CD14-positive monocyte (primary cell): ENCODE measurements at regions not wholly inside any gene's neighbourhood (a gene's known extent, or its start where the extent isn't known, plus 50 kb on each side); places are given as distances from the start of the nearest gene placed in this dataset.

Experiments used
- DNase-seq, 3 donors: peaks; one replicate each; pipeline ENCODE4 v3.0.0-alpha.2; 2011 to 2022
- H2AFZ ChIP-seq: 2 replicates; pipeline ENCODE4 v1.6.0; 2012; ENCODE audit warnings: mild to moderate bottlenecking, low read depth, low read length, inconsistent platforms; ENCODE audit not compliant: insufficient read depth, poor library complexity, severe bottlenecking
- H3K27ac ChIP-seq, 2 donors: 1 replicate in 1 of 2; 2 replicates in 1 of 2; pipeline ENCODE4 v1.5.1; 2012 to 2013; ENCODE audit warnings: low read length in 2 of 2, control low read depth in 1 of 2, inconsistent platforms in 1 of 2, low read depth in 1 of 2, mild to moderate bottlenecking in 1 of 2
- H3K27me3 ChIP-seq, 2 donors: one replicate each; pipeline versions ENCODE4 v1.6.0 to v1.6.1; 2011 to 2013; ENCODE audit warnings: low read length in 2 of 2; ENCODE audit not compliant: control insufficient read depth in 2 of 2, insufficient read depth in 2 of 2
- H3K36me3 ChIP-seq, 2 donors: replicated peaks in 1 of 2; 1 replicate in 1 of 2; 2 replicates in 1 of 2; pipeline versions ENCODE4 v1.5.1 to v1.6.1; 2012 to 2013; ENCODE audit warnings: low read length in 2 of 2, control low read depth in 1 of 2, inconsistent platforms in 1 of 2, mild to moderate bottlenecking in 1 of 2; ENCODE audit not compliant: insufficient read depth in 2 of 2, control insufficient read depth in 1 of 2
- H3K4me1 ChIP-seq, 2 donors: 1 replicate in 1 of 2; 2 replicates in 1 of 2; pipeline versions ENCODE4 v1.5.1 to v1.6.1; 2012 to 2013; ENCODE audit warnings: low read length in 2 of 2, control low read depth in 1 of 2, inconsistent platforms in 1 of 2, mild to moderate bottlenecking in 1 of 2, moderate library complexity in 1 of 2; ENCODE audit not compliant: insufficient read depth in 2 of 2, control insufficient read depth in 1 of 2
- H3K4me2 ChIP-seq: replicated peaks from 2 replicates; pipeline ENCODE3; 2012; ENCODE audit warnings: low read length, moderate library complexity, mild to moderate bottlenecking; ENCODE audit not compliant: poor library complexity, severe bottlenecking; ENCODE audit errors: extremely low read depth
- H3K4me3 ChIP-seq, 3 experiments: fragments of 200-600 bp in 1 of 3; sonication (generic) in 1 of 3; replicated peaks in 1 of 3; 1 replicate in 2 of 3; 2 replicates in 1 of 3; pipeline ENCODE4 v1.5.1; 2011 to 2013; ENCODE audit warnings: low read length in 3 of 3, mild to moderate bottlenecking in 3 of 3, control low read depth in 2 of 3, low read depth in 2 of 3, inconsistent platforms in 1 of 3, moderate library complexity in 1 of 3
- H3K79me2 ChIP-seq: 2 replicates; pipeline ENCODE4 v1.6.0; 2012; ENCODE audit warnings: mild to moderate bottlenecking, control low read depth, inconsistent platforms, low read length, moderate library complexity; ENCODE audit not compliant: insufficient read depth
- H3K9ac ChIP-seq: 2 replicates; pipeline ENCODE4 v1.6.0; 2017; ENCODE audit warnings: low read length, mild to moderate bottlenecking; ENCODE audit not compliant: insufficient read depth, poor library complexity, severe bottlenecking
- H3K9me3 ChIP-seq, 2 donors: replicated peaks in 1 of 2; 1 replicate in 1 of 2; 2 replicates in 1 of 2; pipeline versions ENCODE4 v1.5.1 to v1.6.1; 2012 to 2013; ENCODE audit warnings: low read length in 2 of 2, control low read depth in 1 of 2; ENCODE audit not compliant: control insufficient read depth in 1 of 2, insufficient read depth in 1 of 2
- H4K20me1 ChIP-seq: 2 replicates; pipeline ENCODE4 v1.6.0; 2012; ENCODE audit warnings: mild to moderate bottlenecking, low read length, control low read depth, moderate library complexity; ENCODE audit not compliant: insufficient read depth
- H3K27ac Mint-ChIP-seq, 7 donors: one replicate each; pipeline ENCODE4 v1.8.0; 2020; ENCODE audit warnings: mild to moderate bottlenecking in 7 of 7, mixed read lengths in 7 of 7, moderate library complexity in 6 of 7, inconsistent platforms in 2 of 7
- H3K27me3 Mint-ChIP-seq, 3 donors: one replicate each; pipeline ENCODE4 v1.8.0; 2021 to 2022; ENCODE audit warnings: low read depth in 3 of 3, mild to moderate bottlenecking in 3 of 3, mixed read lengths in 3 of 3, moderate library complexity in 3 of 3, inconsistent platforms in 1 of 3
- H3K36me3 Mint-ChIP-seq, 2 donors: one replicate each; pipeline ENCODE4 v1.8.0; 2020; ENCODE audit warnings: mixed read lengths in 2 of 2, inconsistent platforms in 1 of 2, mild to moderate bottlenecking in 1 of 2
- H3K4me1 Mint-ChIP-seq: one replicate; pipeline ENCODE4 v1.8.0; 2020; ENCODE audit warnings: mild to moderate bottlenecking, mixed read lengths
- H3K4me3 Mint-ChIP-seq, 2 donors: one replicate each; pipeline ENCODE4 v1.8.0; 2020; ENCODE audit warnings: mild to moderate bottlenecking in 2 of 2, mixed read lengths in 2 of 2, moderate library complexity in 1 of 2
- H3K9me3 Mint-ChIP-seq, 7 donors: one replicate each; pipeline ENCODE4 v1.8.0; 2020 to 2022; ENCODE audit warnings: mixed read lengths in 7 of 7, mild to moderate bottlenecking in 6 of 7, moderate library complexity in 6 of 7, inconsistent platforms in 2 of 7
- WGBS: methylation state at CpG from one replicate; pipeline ENCODE4 v1.1.5; 2013; ENCODE audit warnings: missing lambda C conversion rate; ENCODE audit not compliant: insufficient coverage; 5-methylcytosine and 5-hydroxymethylcytosine counted together
- intact Hi-C, 2 donors: fragments of 100-400 bp; cut with micrococcal nuclease; formaldehyde crosslinking; loops; one replicate each; pipeline versions ENCODE4 v1.15.0 to v1.15.1; 2023
- TF ChIP-seq, protein P1 (sequence below): fragments of 200-600 bp; IDR thresholded peaks from one replicate; pipeline ENCODE4 v1.8.0; 2022; ENCODE audit warnings: antibody characterized with exemption, mild to moderate bottlenecking

DNA sequence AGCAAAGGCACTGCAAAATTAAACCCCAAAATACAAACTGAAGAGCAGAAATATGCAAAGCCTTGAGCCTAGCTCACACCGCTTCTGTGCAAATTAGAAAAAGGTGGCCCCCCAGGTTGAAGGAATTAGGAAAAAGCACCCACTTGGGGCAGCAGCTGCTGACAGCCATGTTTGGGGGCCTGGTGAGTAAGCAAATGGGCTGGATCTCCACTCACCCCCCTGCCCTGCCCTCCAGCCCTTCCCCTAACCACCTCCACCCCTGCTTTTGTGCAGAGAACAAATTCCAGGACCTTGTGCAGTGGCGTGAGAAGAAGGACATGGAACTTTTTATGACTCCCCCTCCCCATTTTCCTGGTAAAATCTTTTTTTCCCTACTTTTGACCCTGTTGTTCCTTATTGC, 92.0 kb upstream of the DNAH5 start:
- Histone ChIP-seq H3K9ac (no peak overlapping the region), H3K4me1 (peaks cover 0 to 6% of the 10 kb centered on the region in 2 donors), H2AFZ (no peak overlapping the region), H3K27ac (no peak overlapping the region), H3K27me3 (no peaks in the 10 kb centered on the region), H3K4me3 (no peak overlapping the region), H3K79me2 (no peaks in the 10 kb centered on the region), H3K4me2 (peak overlapping the region; percentile 48), H4K20me1 (no peaks in the 10 kb centered on the region), H3K36me3 (no peaks in the 10 kb centered on the region), H3K9me3 (no peaks in the 10 kb centered on the region)
- DNase-seq: no peak
- Mint-ChIP-seq H3K4me3 (no peak overlapping the region), H3K4me1 (peaks cover 15% of the 10 kb centered on the region), H3K9me3 (peaks cover 0 to 2% (median 0%) of the 10 kb centered on the region in 7 donors), H3K27me3 (peaks cover 2 to 7% (median 6%) of the 10 kb centered on the region in 3 donors), H3K36me3 (no peaks in the 10 kb centered on the region), H3K27ac (no peak overlapping the region)
- TF ChIP-seq, protein P1, sequence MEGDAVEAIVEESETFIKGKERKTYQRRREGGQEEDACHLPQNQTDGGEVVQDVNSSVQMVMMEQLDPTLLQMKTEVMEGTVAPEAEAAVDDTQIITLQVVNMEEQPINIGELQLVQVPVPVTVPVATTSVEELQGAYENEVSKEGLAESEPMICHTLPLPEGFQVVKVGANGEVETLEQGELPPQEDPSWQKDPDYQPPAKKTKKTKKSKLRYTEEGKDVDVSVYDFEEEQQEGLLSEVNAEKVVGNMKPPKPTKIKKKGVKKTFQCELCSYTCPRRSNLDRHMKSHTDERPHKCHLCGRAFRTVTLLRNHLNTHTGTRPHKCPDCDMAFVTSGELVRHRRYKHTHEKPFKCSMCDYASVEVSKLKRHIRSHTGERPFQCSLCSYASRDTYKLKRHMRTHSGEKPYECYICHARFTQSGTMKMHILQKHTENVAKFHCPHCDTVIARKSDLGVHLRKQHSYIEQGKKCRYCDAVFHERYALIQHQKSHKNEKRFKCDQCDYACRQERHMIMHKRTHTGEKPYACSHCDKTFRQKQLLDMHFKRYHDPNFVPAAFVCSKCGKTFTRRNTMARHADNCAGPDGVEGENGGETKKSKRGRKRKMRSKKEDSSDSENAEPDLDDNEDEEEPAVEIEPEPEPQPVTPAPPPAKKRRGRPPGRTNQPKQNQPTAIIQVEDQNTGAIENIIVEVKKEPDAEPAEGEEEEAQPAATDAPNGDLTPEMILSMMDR: no peak
- WGBS: 100% methylated on average over 1 of the region's 2 CpGs
- intact Hi-C loops: no loop called here

DNA sequence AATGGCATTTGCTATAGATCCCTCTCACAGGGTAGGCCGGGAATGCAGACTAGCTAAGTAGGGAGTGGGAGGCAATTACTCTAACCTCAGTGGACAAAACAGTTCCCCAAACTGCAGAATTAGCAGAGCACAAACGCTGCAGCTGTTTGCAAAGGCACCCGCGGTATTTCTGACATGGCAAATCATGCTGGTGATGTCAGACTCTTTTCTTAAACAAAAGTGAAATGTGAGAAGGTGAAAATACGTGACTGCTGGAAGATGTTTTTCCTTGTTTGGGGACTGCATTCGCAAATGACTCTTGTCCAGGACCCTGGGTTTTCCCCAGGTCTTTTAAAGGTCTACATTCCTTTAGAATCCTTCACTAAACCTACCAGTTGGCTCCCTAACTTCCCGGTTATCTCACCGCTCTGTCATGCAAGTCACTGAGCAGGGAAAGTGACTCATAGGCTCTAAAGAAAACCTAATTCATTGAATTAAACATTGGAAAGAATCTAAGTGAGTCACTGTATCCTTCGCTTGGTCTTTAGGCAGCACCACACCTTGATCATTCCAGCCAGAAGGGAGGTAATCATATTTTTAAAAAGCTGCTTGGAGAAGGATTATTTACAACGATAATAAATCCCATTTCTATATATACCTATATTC, 91.5 kb upstream of the DNAH5 start:
- no peaks in the 10 kb centered on the region for H4K20me1 ChIP-seq
- Mint-ChIP-seq H3K4me1 (peaks cover 15% of the 10 kb centered on the region), H3K27ac (peak overlapping the region in 1 of 7 donors; percentile 15), H3K9me3 (peaks cover 0 to 2% (median 0%) of the 10 kb centered on the region in 7 donors), H3K36me3 (no peaks in the 10 kb centered on the region), H3K27me3 (peaks cover 2 to 7% (median 6%) of the 10 kb centered on the region in 3 donors), H3K4me3 (peak overlapping the region; percentile 48 to 74)
- peak in 2 of 3 donors; percentile 3 to 43 for DNase-seq
- H3K9ac ChIP-seq: no peak overlapping the region
- WGBS: 0% methylated on average over 5 of the region's 10 CpGs
- H3K4me1 ChIP-seq: peaks cover 0 to 6% of the 10 kb centered on the region in 2 donors
- intact Hi-C loops: no loop called here
- H3K36me3 ChIP-seq: no peaks in the 10 kb centered on the region
- H3K4me3 ChIP-seq: peak overlapping the region in 1 of 3 experiments; percentile 47
- peak overlapping the region; percentile 48 for H2AFZ ChIP-seq
- TF ChIP-seq, protein P1: no peak
- peak overlapping the region; percentile 48 for H3K4me2 ChIP-seq
- no peaks in the 10 kb centered on the region for H3K27me3 ChIP-seq
- H3K79me2 ChIP-seq: no peaks in the 10 kb centered on the region
- no peaks in the 10 kb centered on the region for H3K9me3 ChIP-seq
- H3K27ac ChIP-seq: no peak overlapping the region
